Peyer's patch (tissue), 4 donors: ENCODE measurements at regions not wholly inside any gene's neighbourhood (a gene's known extent, or its start where the extent isn't known, plus 50 kb on each side); places are given as distances from the start of the nearest gene placed in this dataset.

Source experiments
- POLR2A ChIP-seq, 2 donors: fragments of 450-650 bp; IDR thresholded peaks; one replicate each; pipeline ENCODE4 v1.5.1; 2017; ENCODE audit warnings: antibody characterized with exemption in 2 of 2, mild to moderate bottlenecking in 2 of 2, moderate library complexity in 2 of 2
- TF ChIP-seq, protein P1 (sequence below), 6 experiments: fragments of 450-650 bp in 4 of 6; fragments of 200-600 bp in 2 of 6; sonication (generic) in 1 of 6; IDR thresholded peaks; one replicate each; pipeline ENCODE4 v1.5.1; 2017 to 2019; ENCODE audit warnings: antibody characterized with exemption in 6 of 6, mild to moderate bottlenecking in 3 of 6, moderate library complexity in 1 of 6

DNA sequence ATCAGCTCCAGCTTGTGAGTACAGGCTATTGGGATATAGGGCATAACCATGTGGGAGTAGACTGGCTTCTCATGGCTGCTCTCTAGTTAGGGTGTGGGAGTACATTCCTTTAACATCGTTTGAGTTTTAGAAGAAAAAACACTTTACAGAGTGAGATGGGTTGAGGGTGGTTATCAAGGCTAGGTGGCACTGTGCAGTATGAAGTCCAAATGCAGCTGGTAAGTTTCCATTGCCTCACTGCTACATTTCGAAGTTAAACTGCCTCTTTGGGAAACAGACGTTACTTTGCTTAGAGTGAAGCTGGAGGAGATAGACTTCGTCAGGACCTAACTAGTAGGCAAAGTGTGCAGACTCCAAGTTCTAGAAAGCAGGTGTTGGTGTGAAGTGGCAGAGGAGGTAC lies 192.4 kb downstream of the SQOR start:
- TF ChIP-seq, protein P1, sequence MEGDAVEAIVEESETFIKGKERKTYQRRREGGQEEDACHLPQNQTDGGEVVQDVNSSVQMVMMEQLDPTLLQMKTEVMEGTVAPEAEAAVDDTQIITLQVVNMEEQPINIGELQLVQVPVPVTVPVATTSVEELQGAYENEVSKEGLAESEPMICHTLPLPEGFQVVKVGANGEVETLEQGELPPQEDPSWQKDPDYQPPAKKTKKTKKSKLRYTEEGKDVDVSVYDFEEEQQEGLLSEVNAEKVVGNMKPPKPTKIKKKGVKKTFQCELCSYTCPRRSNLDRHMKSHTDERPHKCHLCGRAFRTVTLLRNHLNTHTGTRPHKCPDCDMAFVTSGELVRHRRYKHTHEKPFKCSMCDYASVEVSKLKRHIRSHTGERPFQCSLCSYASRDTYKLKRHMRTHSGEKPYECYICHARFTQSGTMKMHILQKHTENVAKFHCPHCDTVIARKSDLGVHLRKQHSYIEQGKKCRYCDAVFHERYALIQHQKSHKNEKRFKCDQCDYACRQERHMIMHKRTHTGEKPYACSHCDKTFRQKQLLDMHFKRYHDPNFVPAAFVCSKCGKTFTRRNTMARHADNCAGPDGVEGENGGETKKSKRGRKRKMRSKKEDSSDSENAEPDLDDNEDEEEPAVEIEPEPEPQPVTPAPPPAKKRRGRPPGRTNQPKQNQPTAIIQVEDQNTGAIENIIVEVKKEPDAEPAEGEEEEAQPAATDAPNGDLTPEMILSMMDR (IDR thresholded peaks at IDR 0.05): no peak
- no peak for TF ChIP-seq POLR2A (IDR thresholded peaks at IDR 0.05)
